Fibroblast of lung (primary cell): ENCODE measurements at regions not wholly inside any gene's neighbourhood (a gene's known extent, or its start where the extent isn't known, plus 50 kb on each side); places are given as distances from the start of the nearest gene placed in this dataset.

Source experiments
- DNase-seq, 2 donors: peaks; one replicate each; pipeline versions ENCODE4 v3.0.0 to v3.0.0-alpha.2; 2010; ENCODE audit warnings: low read depth in 2 of 2
- H2AFZ ChIP-seq: 2 replicates; pipeline ENCODE4 v1.5.1; 2012; ENCODE audit warnings: low read length, control low read depth, inconsistent platforms
- H3K27ac ChIP-seq: 2 replicates; pipeline ENCODE4 v1.5.1; 2011; ENCODE audit warnings: low read length, control low read depth; ENCODE audit not compliant: insufficient read depth
- H3K27me3 ChIP-seq: 2 replicates; pipeline ENCODE4 v1.5.1; 2011; ENCODE audit warnings: mild to moderate bottlenecking, low read length; ENCODE audit not compliant: control insufficient read depth, insufficient read depth
- H3K36me3 ChIP-seq: 2 replicates; pipeline ENCODE4 v1.5.1; 2011; ENCODE audit warnings: low read length; ENCODE audit not compliant: control insufficient read depth, insufficient read depth
- H3K4me1 ChIP-seq: 2 replicates; pipeline ENCODE4 v1.5.1; 2011; ENCODE audit warnings: low read length; ENCODE audit not compliant: control insufficient read depth, insufficient read depth; ENCODE audit errors: extremely low read depth
- H3K4me2 ChIP-seq: 2 replicates; pipeline ENCODE4 v1.5.1; 2011; ENCODE audit warnings: low read length, control low read depth; ENCODE audit not compliant: insufficient read depth; ENCODE audit errors: extremely low read depth
- H3K4me3 ChIP-seq, 4 experiments: fragments of 200-600 bp in 1 of 4; sonication (generic) in 1 of 4; replicated peaks in 1 of 4; 2 replicates each; pipeline ENCODE4 v1.5.1; 2011 to 2016; ENCODE audit warnings: low read length in 4 of 4, low read depth in 3 of 4, mild to moderate bottlenecking in 3 of 4, control low read depth in 2 of 4, inconsistent platforms in 1 of 4, mixed read lengths in 1 of 4; ENCODE audit not compliant: insufficient read depth in 1 of 4; ENCODE audit errors: control extremely low read depth in 1 of 4
- H3K79me2 ChIP-seq: 2 replicates; pipeline ENCODE4 v1.5.1; 2012; ENCODE audit warnings: mild to moderate bottlenecking, low read length, inconsistent platforms; ENCODE audit not compliant: control insufficient read depth, insufficient read depth
- H3K9ac ChIP-seq: 2 replicates; pipeline ENCODE4 v1.5.1; 2011; ENCODE audit warnings: mild to moderate bottlenecking, low read length, control low read depth; ENCODE audit not compliant: insufficient read depth
- H3K9me3 ChIP-seq: 2 replicates; pipeline ENCODE4 v1.5.1; 2012; ENCODE audit warnings: low read depth, low read length; ENCODE audit not compliant: control insufficient read depth, insufficient read depth
- H4K20me1 ChIP-seq: 2 replicates; pipeline ENCODE4 v1.5.1; 2011; ENCODE audit warnings: low read length; ENCODE audit not compliant: control insufficient read depth, insufficient read depth; ENCODE audit errors: extremely low read depth
- CTCF ChIP-seq, 2 donors: IDR thresholded peaks in 1 of 2; conservative IDR thresholded peaks in 1 of 2; 1 replicate in 1 of 2; 2 replicates in 1 of 2; pipeline ENCODE4 v1.5.1; 2011 to 2012; ENCODE audit warnings: low read length in 2 of 2, control low read depth in 1 of 2, inconsistent platforms in 1 of 2, low read depth in 1 of 2, mild to moderate bottlenecking in 1 of 2
- EZH2 ChIP-seq: IDR thresholded peaks from 2 replicates; pipeline ENCODE4 v1.5.1; 2012; ENCODE audit warnings: low read length, control low read depth, mild to moderate bottlenecking; ENCODE audit errors: missing control alignments

- Histone ChIP-seq H3K27ac (no peak overlapping the region), H3K4me1 (no peaks in the 10 kb centered on the region), H2AFZ (no peak overlapping the region), H4K20me1 (no peaks in the 10 kb centered on the region), H3K4me3 (no peak overlapping the region), H3K36me3 (no peaks in the 10 kb centered on the region), H3K79me2 (no peaks in the 10 kb centered on the region), H3K9ac (no peak overlapping the region), H3K27me3 (no peaks in the 10 kb centered on the region), H3K4me2 (no peak overlapping the region), H3K9me3 (no peaks in the 10 kb centered on the region)
- TF ChIP-seq EZH2 (no peak), CTCF (conservative IDR thresholded peaks at IDR 0.05 in 1 of 2, IDR thresholded peaks at IDR 0.05 in 1 of 2; ENCODE audit: low read depth in 1 of 2, low read length in 2 of 2) (no peak)
- DNase-seq, result no peak
Measured at GRCh38 chr7:10657837-10658236, 315.8 kb upstream of the PHF14 start.

- H3K27me3 ChIP-seq, result no peaks in the 10 kb centered on the region
- DNase-seq, result no peak
- H3K79me2 ChIP-seq, result no peaks in the 10 kb centered on the region
- H3K27ac ChIP-seq, result no peak overlapping the region
- H3K9ac ChIP-seq, result no peak overlapping the region
- no peak overlapping the region for H3K4me3 ChIP-seq
- no peak overlapping the region for H3K4me2 ChIP-seq
- no peaks in the 10 kb centered on the region for H4K20me1 ChIP-seq
- H2AFZ ChIP-seq, result no peak overlapping the region
- H3K9me3 ChIP-seq, result no peaks in the 10 kb centered on the region
- TF ChIP-seq CTCF (conservative IDR thresholded peaks at IDR 0.05 in 1 of 2, IDR thresholded peaks at IDR 0.05 in 1 of 2; ENCODE audit: low read depth in 1 of 2, low read length in 2 of 2) (no peak), EZH2 (no peak)
- no peaks in the 10 kb centered on the region for H3K4me1 ChIP-seq
- H3K36me3 ChIP-seq, result no peaks in the 10 kb centered on the region
Measured at GRCh38 chr7:10662491-10662890, 311.2 kb upstream of the PHF14 start.

- H3K27ac ChIP-seq, result no peak overlapping the region
- H3K4me1 ChIP-seq, result no peaks in the 10 kb centered on the region
- no peaks in the 10 kb centered on the region for H3K27me3 ChIP-seq
- no peak overlapping the region for H3K4me3 ChIP-seq
- H2AFZ ChIP-seq, result no peak overlapping the region
- DNase-seq, result no peak
- H3K4me2 ChIP-seq, result no peak overlapping the region
- H3K9me3 ChIP-seq, result no peaks in the 10 kb centered on the region
- H4K20me1 ChIP-seq, result no peaks in the 10 kb centered on the region
- TF ChIP-seq CTCF (conservative IDR thresholded peaks at IDR 0.05 in 1 of 2, IDR thresholded peaks at IDR 0.05 in 1 of 2; ENCODE audit: low read depth in 1 of 2, low read length in 2 of 2), result no peak
- no peak for TF ChIP-seq EZH2
- no peaks in the 10 kb centered on the region for H3K79me2 ChIP-seq
- no peaks in the 10 kb centered on the region for H3K36me3 ChIP-seq
- H3K9ac ChIP-seq, result no peak overlapping the region
Measured at GRCh38 chr7:10662982-10663884, 310.4 kb upstream of the PHF14 start.
